ENCODE measurements at regions not wholly inside any gene's neighbourhood (a gene's known extent, or its start where the extent isn't known, plus 50 kb on each side); places are given as distances from the start of the nearest gene placed in this dataset.

- no peak for TF ChIP-seq POLR2A (IDR thresholded peaks at IDR 0.05)
- TF ChIP-seq CTCF (IDR thresholded peaks at IDR 0.05), result no peak
These were observed 92.7 kb upstream of the COG2 start for GRCh38 chr1:230549625-230550024.
